ENCODE measurements at regions not wholly inside any gene's neighbourhood (a gene's known extent, or its start where the extent isn't known, plus 50 kb on each side); places are given as distances from the start of the nearest gene placed in this dataset.

- Histone ChIP-seq H3K36me3 (replicated peaks in 1 of 2; ENCODE audit: control insufficient read depth in 1 of 2, insufficient read depth in 2 of 2, low read length in 2 of 2) (peaks cover 4 to 23% of the 10 kb centered on the region in 2 experiments; a peak in 3 of 5 replicates), H3K9ac (ENCODE audit: insufficient read depth, low read depth, low read length) (no peak overlapping the region), H3K9me3 (ENCODE audit: low read length) (no peaks in the 10 kb centered on the region), H3K4me1 (ENCODE audit: insufficient read depth, low read length) (peaks cover 22% of the 10 kb centered on the region), H2AFZ (ENCODE audit: low read length) (no peak overlapping the region), H3K79me2 (ENCODE audit: insufficient read depth, low read length) (no peaks in the 10 kb centered on the region), H3K27ac (ENCODE audit: extremely low read length, insufficient read depth, low read length) (no peak overlapping the region), H3K4me2 (ENCODE audit: low read depth, low read length) (no peak overlapping the region), H4K20me1 (ENCODE audit: insufficient read depth, low read length) (no peaks in the 10 kb centered on the region), H3K4me3 (replicated peaks in 1 of 3; ENCODE audit: insufficient read depth in 1 of 3, low read depth in 2 of 3, low read length in 3 of 3) (no peak overlapping the region), H3K27me3 (ENCODE audit: control insufficient read depth in 1 of 2, insufficient read depth in 2 of 2, low read length in 2 of 2) (no peaks in the 10 kb centered on the region)
- intact Hi-C loops (cut with micrococcal nuclease; ENCODE audit: unreplicated experiment) (no loop called here), in situ Hi-C loops (cut with HindIII; ENCODE audit: extremely low pct_ligation_motif_present, low pct_unique_long_range_greater_than_20kb) (no loop called here)
- DNase-seq (ENCODE audit: low spot score) (no peak), FAIRE-seq (no peak), ATAC-seq (no peak)
- no TSS peak for BruUV-seq (replicated peaks)
- ChIA-PET POLR2A (interaction anchor here (4.4 kb wide), 1 partner anchor 13 kb away, joined by 23 read pairs; no protein-coding TSS in a partner anchor), CTCF (ENCODE audit: low intra/inter-chr PET ratio, low total read pairs) (no interaction called here)
- WGBS (ENCODE audit: low lambda C conversion rate) = 88% methylated on average over 9 of the region's 15 CpGs
- TF ChIP-seq, protein P1, sequence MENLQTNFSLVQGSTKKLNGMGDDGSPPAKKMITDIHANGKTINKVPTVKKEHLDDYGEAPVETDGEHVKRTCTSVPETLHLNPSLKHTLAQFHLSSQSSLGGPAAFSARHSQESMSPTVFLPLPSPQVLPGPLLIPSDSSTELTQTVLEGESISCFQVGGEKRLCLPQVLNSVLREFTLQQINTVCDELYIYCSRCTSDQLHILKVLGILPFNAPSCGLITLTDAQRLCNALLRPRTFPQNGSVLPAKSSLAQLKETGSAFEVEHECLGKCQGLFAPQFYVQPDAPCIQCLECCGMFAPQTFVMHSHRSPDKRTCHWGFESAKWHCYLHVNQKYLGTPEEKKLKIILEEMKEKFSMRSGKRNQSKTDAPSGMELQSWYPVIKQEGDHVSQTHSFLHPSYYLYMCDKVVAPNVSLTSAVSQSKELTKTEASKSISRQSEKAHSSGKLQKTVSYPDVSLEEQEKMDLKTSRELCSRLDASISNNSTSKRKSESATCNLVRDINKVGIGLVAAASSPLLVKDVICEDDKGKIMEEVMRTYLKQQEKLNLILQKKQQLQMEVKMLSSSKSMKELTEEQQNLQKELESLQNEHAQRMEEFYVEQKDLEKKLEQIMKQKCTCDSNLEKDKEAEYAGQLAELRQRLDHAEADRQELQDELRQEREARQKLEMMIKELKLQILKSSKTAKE (CRISPR knock-in tag; IDR thresholded peaks at IDR 0.05; ENCODE audit: borderline replicate concordance) = no peak
Observed at GRCh38 chr14:95465936-95466335, 50.5 kb downstream of the SYNE3 start.

DNA sequence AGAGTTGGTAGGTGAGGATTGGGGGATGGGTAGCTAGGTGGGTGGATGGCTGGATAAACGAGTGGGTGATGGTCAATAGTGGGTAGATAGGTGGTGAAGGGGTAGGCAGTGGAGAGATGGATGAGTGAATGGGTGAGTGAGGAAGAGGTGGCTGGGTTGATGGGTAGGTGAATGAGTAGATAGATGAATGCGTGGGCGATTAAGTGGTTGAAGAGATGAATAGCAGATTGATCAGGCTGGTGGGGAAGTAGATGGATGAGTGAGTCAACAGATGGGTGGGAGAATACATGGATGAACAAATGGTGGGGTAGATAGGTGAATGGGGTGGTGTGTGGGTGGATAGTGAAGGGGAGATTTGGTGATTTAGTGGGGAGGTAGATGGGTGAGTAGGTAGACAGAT lies 51.1 kb downstream of the SYNE3 start:
- Histone ChIP-seq H3K4me1 (ENCODE audit: insufficient read depth, low read length) (peaks cover 22% of the 10 kb centered on the region), H3K4me3 (replicated peaks in 1 of 3; ENCODE audit: insufficient read depth in 1 of 3, low read depth in 2 of 3, low read length in 3 of 3) (no peak overlapping the region), H3K9ac (ENCODE audit: insufficient read depth, low read depth, low read length) (no peak overlapping the region), H3K4me2 (ENCODE audit: low read depth, low read length) (no peak overlapping the region), H3K27me3 (ENCODE audit: control insufficient read depth in 1 of 2, insufficient read depth in 2 of 2, low read length in 2 of 2) (no peaks in the 10 kb centered on the region), H3K27ac (ENCODE audit: extremely low read length, insufficient read depth, low read length) (no peak overlapping the region), H3K79me2 (ENCODE audit: insufficient read depth, low read length) (no peaks in the 10 kb centered on the region), H2AFZ (ENCODE audit: low read length) (no peak overlapping the region), H3K9me3 (ENCODE audit: low read length) (no peaks in the 10 kb centered on the region), H4K20me1 (ENCODE audit: insufficient read depth, low read length) (no peaks in the 10 kb centered on the region), H3K36me3 (replicated peaks in 1 of 2; ENCODE audit: control insufficient read depth in 1 of 2, insufficient read depth in 2 of 2, low read length in 2 of 2) (peaks cover 4 to 23% of the 10 kb centered on the region in 2 experiments; a peak in 3 of 5 replicates)
- in situ Hi-C loops (cut with HindIII; ENCODE audit: extremely low pct_ligation_motif_present, low pct_unique_long_range_greater_than_20kb) (no loop called here), intact Hi-C loops (cut with micrococcal nuclease; ENCODE audit: unreplicated experiment) (no loop called here)
- DNase-seq (ENCODE audit: low spot score) = no peak
- BruUV-seq (replicated peaks) = no TSS peak
- ChIA-PET CTCF (ENCODE audit: low intra/inter-chr PET ratio, low total read pairs) (no interaction called here), POLR2A (interaction anchor here (4.4 kb wide), 1 partner anchor 13 kb away, joined by 23 read pairs; no protein-coding TSS in a partner anchor)
- TF ChIP-seq NAIF1 (CRISPR knock-in tag; IDR thresholded peaks at IDR 0.05; ENCODE audit: borderline replicate concordance) (no peak), ZNF780A (CRISPR knock-in tag; IDR thresholded peaks at IDR 0.05) (no peak), ZKSCAN5 (CRISPR knock-in tag; IDR thresholded peaks at IDR 0.05) (no peak), SCMH1 (CRISPR knock-in tag; IDR thresholded peaks at IDR 0.05; ENCODE audit: borderline replicate concordance) (no peak), SMC3 (IDR thresholded peaks at IDR 0.05; ENCODE audit: low read length) (no peak)
- FAIRE-seq = no peak
- 89% methylated on average over 3 of the region's 3 CpGs for WGBS (ENCODE audit: low lambda C conversion rate)
- no peak for ATAC-seq

All from HepG2 (cell line).